ENCODE measurements at regions not wholly inside any gene's neighbourhood (a gene's known extent, or its start where the extent isn't known, plus 50 kb on each side); places are given as distances from the start of the nearest gene placed in this dataset.

DNA sequence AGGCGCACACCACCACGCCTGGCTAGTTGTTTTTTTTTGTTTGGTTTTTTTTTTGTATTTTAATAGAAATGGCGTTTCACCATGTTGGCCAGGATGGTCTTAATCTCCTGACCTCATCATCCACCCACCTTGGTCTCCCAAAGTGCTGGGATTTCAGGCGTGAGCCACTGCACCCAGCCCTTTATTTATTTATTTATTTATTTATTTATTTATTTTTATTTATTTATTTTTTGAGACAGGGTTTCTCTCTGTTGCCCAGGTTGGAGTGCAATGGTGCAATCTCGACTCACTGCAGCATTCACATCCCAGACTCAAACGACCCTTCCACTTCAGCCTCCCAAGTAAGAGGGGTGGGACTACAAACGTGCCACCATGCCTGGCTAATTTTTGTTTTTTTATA is 63.0 kb upstream of the ADAMTSL1 start:
- no peak for DNase-seq

DNA sequence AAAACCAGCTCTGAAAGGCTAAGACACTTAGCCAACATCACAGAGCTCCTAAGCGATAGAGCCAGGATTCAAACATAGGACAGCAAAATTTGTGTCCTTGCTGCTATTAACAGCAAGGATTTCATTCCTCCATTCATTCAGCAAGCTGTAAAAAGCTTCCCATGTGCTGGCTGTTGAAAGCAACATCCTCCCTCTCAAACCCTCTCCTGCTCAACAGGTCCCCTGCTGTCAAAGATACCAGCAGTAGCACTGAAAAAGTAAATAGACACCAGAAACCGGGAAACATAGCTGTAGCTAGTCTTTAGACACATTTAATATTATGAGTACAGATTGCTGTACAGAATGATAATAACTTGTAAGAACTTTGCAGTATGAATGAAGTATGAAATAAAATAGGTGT is 52.6 kb upstream of the ADAMTSL1 start:
- DNase-seq: peak; percentile 62

DNA sequence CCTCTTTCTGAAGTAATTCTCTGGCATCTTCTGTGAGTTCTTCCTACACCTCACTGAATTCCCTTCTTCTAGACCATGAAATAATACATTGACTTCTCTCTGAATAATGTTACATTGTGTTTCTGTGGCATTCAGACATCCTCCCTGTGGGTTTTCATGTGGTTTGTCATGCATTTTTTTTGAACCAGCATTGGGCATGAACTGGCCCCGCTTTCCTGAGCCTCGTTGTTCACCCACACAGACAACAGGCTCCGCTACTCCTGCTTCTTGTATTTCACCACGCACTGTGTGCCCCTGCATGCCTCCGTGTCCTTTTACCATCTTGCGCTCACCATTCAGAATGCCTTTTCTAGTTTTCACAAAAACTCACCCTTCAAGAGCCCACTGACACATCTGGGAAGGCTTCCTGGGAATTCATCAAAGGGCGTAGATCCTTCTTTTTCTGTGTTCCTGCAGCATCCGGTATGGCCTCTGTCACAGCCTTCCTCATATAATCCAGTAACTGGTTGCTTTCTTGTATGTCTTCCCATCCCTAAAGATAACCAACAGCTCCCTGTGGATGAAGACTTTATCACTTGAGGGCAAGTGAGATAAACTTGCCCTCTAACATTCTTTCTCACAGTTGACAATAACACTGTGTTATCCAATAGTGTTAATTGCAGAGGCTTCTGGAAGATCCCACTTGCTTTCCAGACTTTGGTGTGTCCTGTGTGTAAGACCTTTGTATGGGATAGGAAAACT is 51.5 kb upstream of the ADAMTSL1 start:
- DNase-seq: no peak

DNA sequence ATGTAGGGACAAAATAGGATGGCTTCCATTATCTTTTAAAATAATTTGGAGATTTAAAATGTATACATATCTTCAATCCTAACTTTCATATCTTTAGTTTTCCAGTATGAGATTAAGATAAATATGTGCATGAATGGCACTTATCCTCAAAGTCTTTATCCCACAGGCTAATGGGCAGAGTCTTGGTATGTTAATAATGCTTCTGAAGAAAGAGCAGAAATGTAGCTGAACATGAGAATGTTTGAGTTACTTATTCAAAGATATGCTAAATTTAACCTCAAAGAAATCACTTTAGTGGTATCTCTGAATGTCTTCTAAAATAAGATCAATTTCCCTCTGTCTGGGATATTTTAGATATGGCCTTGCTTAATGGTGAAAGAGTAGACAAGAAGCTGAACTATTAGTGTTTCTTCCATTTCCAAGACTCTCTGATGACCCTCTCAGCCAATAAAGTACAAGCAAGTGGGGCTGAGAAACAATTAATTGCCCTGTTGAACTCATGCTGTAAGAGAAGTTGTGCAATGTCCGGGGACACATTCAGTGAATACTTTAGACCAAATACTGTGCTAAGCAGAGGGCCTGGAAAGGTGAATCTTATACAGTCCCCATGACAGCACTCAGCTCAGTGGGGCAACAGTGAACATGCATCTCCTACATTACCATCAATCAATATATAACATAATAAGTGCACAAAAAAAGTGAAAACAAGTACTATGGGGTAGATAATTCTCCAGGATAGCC is 50.0 kb upstream of the ADAMTSL1 start:
- DNase-seq: no peak
